Mucosa of descending colon (tissue), 3 donors: ENCODE measurements at regions not wholly inside any gene's neighbourhood (a gene's known extent, or its start where the extent isn't known, plus 50 kb on each side); places are given as distances from the start of the nearest gene placed in this dataset.

Source experiments
- ATAC-seq: fragments of 200-7000 bp; cut with Tn5 transposase; one replicate; pipeline ENCODE4 v1.9.1; 2020; ENCODE audit warnings: mild to moderate bottlenecking, moderate library complexity
- DNase-seq, 3 donors: peaks; one replicate each; pipeline ENCODE4 v3.0.0-alpha.2; 2020
- H3K36me3 ChIP-seq: fragments of 200-600 bp; one replicate; pipeline ENCODE4 v1.8.0; 2021; ENCODE audit warnings: low read depth, mild to moderate bottlenecking
- H3K4me1 ChIP-seq: fragments of 200-600 bp; one replicate; pipeline ENCODE4 v1.8.0; 2021; ENCODE audit warnings: low read depth, mild to moderate bottlenecking
- H3K4me3 ChIP-seq: fragments of 200-600 bp; one replicate; pipeline ENCODE4 v1.8.0; 2021; ENCODE audit warnings: mild to moderate bottlenecking
- H3K9me3 ChIP-seq: fragments of 200-600 bp; one replicate; pipeline ENCODE4 v1.8.0; 2021; ENCODE audit warnings: mild to moderate bottlenecking
- intact Hi-C, 2 donors: fragments of 100-400 bp; cut with DNase I in 1 of 2; cut with micrococcal nuclease in 1 of 2; formaldehyde crosslinking; loops; one replicate each; pipeline versions ENCODE4 v1.11.0 to v1.11.1; 2022; cut with DNase I, micrococcal nuclease
- TF ChIP-seq, protein P1 (sequence below): fragments of 200-600 bp; IDR thresholded peaks from one replicate; pipeline ENCODE4 v1.8.0; 2022; ENCODE audit warnings: antibody characterized with exemption, mild to moderate bottlenecking
- donor health status: DM: no; HTN: no; CAD: no; lungs with moderate emphysema.
- donor health status: DM: no; HTN: no; CAD: no.
- donor health status: DM: no; HTN: yes; CAD: no.

DNA sequence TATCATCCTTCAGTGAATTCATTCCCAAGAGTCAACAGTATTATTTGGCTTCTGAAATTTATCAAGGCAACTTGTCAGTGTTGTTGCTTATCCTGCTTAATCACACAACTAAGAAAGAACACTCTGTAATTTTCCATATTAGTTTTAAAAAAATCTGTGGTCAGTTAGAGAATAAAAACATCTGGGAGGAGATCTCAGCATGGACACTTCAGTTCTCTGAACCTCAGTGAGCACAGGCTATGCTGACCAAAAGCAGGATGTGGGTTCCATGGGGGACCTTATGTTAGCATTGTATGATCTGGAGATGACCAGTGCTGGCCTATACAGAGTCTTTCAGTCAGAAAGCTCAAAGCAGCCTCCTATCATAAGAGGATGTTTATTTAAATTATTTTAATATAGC, 79.1 kb upstream of the KLHL14 start:
- intact Hi-C loops, result no loop called here
- Histone ChIP-seq H3K4me3 (no peak overlapping the region), H3K4me1 (no peaks in the 10 kb centered on the region), H3K9me3 (no peaks in the 10 kb centered on the region), H3K36me3 (no peaks in the 10 kb centered on the region)
- TF ChIP-seq, protein P1, sequence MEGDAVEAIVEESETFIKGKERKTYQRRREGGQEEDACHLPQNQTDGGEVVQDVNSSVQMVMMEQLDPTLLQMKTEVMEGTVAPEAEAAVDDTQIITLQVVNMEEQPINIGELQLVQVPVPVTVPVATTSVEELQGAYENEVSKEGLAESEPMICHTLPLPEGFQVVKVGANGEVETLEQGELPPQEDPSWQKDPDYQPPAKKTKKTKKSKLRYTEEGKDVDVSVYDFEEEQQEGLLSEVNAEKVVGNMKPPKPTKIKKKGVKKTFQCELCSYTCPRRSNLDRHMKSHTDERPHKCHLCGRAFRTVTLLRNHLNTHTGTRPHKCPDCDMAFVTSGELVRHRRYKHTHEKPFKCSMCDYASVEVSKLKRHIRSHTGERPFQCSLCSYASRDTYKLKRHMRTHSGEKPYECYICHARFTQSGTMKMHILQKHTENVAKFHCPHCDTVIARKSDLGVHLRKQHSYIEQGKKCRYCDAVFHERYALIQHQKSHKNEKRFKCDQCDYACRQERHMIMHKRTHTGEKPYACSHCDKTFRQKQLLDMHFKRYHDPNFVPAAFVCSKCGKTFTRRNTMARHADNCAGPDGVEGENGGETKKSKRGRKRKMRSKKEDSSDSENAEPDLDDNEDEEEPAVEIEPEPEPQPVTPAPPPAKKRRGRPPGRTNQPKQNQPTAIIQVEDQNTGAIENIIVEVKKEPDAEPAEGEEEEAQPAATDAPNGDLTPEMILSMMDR, result no peak
- ATAC-seq, result no peak
- DNase-seq, result no peak

DNA sequence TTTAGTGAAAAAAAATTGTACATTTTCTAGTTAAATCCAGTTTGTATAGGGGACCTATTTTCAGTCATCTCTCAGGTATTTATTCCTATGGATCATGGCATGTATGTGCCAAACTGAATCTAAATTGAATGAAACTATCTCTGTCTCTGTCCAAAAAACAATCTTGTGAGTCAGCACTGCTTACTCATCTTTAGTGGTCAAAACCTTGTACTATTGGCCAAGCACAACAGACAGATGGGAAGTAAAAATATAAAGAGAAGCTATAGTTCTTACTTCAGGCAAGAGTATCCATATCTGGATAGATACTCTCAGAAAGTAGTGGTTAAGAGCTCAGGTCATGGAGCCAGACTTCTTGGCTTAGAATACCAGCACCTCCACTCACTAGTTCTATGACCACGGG, 76.0 kb upstream of the KLHL14 start:
- H3K4me3 ChIP-seq, result no peak overlapping the region
- TF ChIP-seq, protein P1, result no peak
- no peaks in the 10 kb centered on the region for H3K9me3 ChIP-seq
- ATAC-seq (no peak), DNase-seq (no peak)
- no peaks in the 10 kb centered on the region for H3K4me1 ChIP-seq
- no peaks in the 10 kb centered on the region for H3K36me3 ChIP-seq
- intact Hi-C loops, result no loop called here

DNA sequence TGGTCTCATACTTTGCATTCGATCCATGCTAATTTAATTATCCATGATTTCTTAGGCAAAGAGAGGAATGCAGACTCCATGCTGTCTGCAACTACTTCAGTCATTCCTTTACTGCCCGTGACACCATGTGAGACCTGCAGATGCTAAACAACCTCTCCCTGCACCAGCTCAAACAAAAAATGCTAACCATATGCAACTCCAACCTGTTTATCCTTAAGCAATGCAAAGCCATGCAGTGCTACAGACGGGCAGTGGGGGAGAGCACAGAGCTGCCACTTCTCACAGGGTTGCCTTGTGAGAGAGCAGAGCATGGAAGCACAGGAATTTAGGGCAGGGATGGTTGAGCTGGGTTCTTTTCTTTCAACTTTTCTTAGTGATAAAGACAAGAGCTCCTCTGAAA, 74.9 kb upstream of the KLHL14 start:
- Histone ChIP-seq H3K4me1 (no peaks in the 10 kb centered on the region), H3K4me3 (no peak overlapping the region), H3K36me3 (no peaks in the 10 kb centered on the region), H3K9me3 (no peaks in the 10 kb centered on the region)
- ATAC-seq (no peak), DNase-seq (no peak)
- intact Hi-C loops, result no loop called here
- TF ChIP-seq, protein P1, result no peak

DNA sequence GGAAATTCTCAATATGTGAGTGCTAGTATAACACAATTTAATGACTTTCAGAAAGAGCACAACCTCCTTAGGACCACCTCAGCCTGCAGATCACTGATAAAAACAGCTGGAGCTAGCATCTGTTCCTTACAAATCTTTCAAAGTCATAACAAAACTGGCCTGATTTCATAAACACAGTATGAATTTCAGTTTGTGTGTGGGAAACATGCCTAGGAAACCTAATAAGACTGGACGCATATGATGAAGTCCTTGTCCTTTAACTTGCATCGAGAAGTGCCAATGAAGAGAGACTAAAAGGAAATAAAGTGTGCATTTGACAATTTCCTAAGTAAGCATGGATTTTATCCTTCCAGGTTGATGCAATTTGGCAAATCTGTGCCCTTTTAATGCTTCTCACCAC, 74.1 kb upstream of the KLHL14 start:
- DNase-seq (no peak), ATAC-seq (no peak)
- TF ChIP-seq, protein P1, result no peak
- Histone ChIP-seq H3K9me3 (no peaks in the 10 kb centered on the region), H3K4me3 (no peak overlapping the region), H3K4me1 (no peaks in the 10 kb centered on the region), H3K36me3 (no peaks in the 10 kb centered on the region)
- intact Hi-C loops, result no loop called here

DNA sequence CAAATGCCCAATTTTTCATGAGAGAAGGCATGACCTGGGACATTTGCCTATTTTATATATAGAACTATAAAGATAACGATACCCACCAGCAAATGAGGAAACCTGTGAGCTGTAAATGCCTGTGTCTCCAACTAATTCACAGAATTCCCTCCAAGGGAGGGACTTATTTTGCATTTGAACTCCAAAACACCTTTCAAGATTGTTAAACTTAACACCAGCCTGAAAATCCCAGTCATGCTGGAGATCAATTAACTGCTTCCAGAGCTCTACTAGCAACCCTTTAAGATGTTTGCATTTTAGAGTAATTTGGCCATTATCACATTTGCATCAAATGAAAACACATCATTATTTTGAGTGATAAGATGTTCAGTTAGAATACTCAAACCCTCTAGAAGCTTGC, 68.1 kb upstream of the KLHL14 start:
- ATAC-seq (no peak), DNase-seq (no peak)
- intact Hi-C loops, result no loop called here
- no peaks in the 10 kb centered on the region for H3K9me3 ChIP-seq
- no peaks in the 10 kb centered on the region for H3K4me1 ChIP-seq
- no peaks in the 10 kb centered on the region for H3K36me3 ChIP-seq
- no peak overlapping the region for H3K4me3 ChIP-seq
- TF ChIP-seq, protein P1, result no peak

DNA sequence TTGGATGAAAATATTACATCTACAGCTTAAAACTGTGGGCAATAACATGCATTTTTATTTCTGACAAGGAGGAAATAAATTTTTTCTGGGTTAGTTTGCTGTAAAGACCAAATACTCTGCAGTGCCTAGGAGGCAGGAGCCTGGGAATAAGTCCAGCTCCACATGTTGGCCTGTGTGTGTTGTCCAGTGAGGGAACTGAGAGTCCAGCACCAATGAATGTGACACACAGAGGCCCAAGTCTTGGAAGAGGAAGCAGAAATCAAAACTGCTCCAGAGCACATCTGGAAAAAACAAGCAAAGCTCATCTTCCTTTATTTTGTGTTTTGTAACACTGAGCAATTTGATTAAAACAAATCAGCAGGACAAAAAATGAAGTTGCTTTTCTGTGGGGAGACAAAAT, 63.1 kb upstream of the KLHL14 start:
- TF ChIP-seq, protein P1, result no peak
- DNase-seq (no peak), ATAC-seq (no peak)
- Histone ChIP-seq H3K36me3 (no peaks in the 10 kb centered on the region), H3K4me3 (no peak overlapping the region), H3K9me3 (no peaks in the 10 kb centered on the region), H3K4me1 (no peaks in the 10 kb centered on the region)
- intact Hi-C loops, result no loop called here
